NCI-H1930 (cell line): ENCODE measurements at regions not wholly inside any gene's neighbourhood (a gene's known extent, or its start where the extent isn't known, plus 50 kb on each side); places are given as distances from the start of the nearest gene placed in this dataset.

Experiments
- DNase-seq, 2 experiments: peaks; one replicate each; lab custom pipeline; 2025; lab: John Stamatoyannopoulos, UW

DNA sequence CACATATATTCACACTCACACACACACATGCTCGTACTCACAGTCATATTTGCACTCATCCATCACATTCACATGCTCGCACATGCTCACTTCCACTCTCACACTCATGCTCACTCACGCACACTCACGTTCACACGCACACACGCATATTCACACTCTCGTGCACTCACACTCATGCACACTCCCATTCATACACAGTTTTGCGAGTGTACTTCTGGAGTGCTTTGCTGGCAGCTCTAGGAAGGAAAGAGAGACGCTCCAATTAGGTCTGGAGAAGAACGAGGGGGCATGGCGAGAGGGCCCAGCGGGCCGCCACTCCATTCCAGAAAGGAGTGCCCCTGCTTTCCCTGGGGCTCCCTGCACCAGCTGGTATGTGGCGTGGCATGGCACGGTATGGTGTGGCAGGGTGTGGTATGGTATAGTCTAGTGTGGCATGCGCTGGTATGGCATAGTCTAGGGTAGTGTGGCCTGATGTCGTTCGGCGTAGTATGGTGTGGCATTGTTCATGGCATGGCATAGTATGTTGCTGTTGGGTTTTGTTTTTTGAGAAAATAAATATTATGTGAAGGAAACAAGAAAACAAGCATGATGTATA lies 216.8 kb upstream of the CDYL start:
- DNase-seq, result no peak

DNA sequence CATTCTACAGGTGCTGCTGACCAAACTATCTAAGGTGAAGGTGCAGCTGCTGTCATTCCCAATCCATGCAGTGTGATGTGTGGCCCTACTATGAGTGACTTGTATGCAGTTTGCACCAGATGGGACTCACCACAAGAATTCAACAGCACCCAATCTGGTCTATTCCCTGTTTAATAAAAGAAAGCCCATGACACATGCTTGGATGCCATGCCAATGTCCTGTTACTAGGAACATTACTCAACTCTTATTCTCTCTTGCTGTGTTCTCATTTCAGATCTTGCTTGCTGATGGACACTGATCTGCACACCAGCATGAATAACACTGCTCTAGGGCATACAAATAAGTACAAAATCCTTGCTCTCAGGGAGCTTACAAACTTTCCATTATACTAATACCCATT lies 221.6 kb upstream of the CDYL start:
- no peak for DNase-seq

DNA sequence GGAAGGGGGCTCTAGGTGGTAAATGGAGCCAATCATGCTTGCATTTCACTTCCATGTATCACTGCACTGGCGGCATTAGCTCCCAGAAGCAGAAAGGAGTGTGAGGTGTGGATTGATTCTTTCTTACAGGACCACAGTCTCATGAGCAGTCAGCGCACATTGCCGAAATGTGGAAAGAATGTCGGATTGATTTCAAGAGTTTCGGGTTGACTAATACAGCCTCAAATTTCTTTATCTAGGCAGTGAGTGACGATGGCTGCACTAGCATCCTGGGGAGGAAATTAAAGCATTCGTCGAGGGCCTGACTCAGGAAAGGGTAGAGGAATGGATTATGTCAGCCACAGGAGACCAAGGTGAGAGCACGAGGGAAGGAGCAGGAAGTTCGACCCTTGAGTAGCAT lies 222.8 kb upstream of the CDYL start:
- no peak for DNase-seq

DNA sequence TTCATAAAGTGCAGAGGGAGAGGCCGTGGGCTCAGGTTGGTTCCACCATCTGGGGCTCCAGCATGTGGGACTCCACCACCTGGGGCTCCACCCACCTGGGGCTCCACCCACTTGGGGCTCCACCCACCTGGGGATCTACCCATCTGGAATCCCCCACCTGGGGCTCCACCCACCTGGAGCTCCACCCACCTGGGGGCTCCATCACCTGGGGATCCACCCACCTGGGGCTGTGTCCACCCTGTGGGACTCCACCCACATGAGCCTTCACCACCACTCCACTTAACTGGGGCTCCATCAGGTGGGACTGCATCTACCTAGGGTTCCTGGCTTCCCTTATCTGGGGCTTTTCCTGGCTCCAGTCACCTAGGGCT lies 226.0 kb upstream of the CDYL start:
- DNase-seq, result no peak

DNA sequence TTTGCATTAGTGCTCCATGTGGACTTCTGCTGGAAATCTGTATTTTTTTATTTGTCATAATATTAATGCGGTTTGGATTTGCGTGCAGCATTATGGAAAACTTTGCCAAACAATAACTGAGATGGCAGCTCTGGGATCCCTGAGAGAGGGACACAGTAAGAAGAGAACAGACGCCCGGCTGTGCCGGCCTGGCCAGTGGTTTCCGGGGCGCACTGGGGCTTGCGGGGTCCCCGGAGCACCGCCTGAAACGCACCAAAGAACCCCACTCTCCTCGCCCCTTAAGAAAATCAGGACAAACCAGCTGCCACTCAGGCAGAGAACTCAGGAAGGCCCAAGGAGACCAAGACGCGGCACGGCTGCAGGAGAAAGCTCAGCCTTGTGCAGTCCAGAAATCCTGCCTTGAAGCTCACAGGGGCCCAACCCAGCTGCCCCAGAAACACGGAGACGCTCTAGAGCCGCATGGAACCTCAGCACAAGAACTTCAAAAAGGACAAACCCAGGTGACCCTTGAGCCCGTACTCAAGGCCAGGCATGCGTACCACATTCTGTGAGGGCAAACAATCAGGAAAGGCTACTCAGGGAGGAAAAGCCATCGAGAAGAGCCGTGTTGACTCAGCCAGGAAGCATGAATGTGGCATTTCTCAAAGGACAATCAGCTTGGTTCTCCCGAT lies 226.5 kb upstream of the CDYL start:
- DNase-seq, result no peak

DNA sequence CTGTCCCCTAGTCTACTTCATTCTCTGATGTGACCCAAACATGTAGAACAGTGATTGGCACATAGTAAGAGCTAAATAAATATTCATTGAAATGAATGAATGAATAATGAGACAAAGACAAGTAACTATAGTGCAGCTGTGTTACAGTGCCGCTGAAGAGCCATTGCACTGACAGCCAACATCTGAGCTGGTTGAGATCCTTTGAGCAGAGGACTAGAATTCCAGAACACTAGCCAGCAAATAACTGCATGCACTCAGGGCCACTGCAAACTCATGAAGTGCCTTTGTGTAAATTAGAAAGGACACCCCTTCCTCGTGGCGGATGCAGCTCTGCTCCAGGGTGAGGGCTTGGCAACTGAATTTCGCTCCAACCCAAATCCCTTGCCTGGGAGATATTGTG lies 230.3 kb upstream of the CDYL start:
- DNase-seq, result no peak

DNA sequence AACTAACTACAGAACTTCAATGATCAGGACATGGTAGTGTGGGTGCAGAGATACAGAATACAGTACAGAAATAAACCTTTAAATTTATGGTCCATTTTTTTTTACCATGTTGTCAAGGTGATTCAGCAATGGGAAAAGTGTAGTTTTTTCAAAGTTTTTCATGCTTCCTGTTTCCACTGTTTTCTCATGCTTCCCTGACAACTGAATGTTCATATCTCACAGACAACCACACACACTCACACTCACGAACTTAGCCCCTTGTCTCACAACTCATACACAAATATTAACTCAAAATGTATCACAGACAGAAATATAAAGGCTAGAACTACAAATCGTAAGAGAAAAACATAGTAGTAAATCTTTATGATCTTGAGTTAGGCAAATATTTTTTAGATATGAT lies 232.6 kb upstream of the CDYL start:
- DNase-seq, result no peak

DNA sequence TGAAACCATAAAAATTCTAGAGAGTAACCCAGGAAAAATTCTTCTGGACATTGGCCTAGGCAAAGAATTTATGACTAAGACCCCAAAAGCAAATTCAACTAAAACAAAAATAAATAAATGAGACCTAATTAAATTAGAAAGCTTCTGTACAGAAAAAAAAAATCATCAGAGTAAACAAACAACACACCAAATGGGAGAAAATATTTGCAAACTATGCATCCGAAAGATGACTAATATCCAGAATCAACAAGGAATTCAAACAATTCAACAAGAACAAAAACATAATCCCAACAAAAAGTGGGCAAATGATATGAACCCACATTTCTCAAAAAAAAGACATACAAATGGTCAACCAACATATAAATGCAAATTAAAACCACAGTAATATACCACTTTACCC lies 242.6 kb upstream of the CDYL start:
- no peak for DNase-seq

DNA sequence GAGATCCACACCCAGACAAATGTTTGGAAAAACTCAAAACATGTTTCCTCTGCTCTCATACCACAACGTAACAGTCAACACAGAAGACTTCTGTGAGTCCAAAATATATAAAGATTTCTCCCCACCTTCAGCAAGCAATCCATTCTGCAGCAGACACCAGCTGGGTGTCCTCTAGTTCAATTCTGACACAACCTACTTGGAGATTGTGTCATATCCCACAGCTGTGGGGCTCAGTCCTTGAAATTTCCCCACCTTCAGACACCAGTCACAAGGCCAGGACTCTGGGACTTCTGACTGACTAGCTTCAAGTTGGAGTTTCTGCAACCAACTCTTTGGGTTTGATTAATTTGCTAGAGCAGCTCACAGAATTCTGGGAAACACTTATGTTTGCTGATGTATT lies 244.8 kb upstream of the CDYL start:
- DNase-seq, result no peak

DNA sequence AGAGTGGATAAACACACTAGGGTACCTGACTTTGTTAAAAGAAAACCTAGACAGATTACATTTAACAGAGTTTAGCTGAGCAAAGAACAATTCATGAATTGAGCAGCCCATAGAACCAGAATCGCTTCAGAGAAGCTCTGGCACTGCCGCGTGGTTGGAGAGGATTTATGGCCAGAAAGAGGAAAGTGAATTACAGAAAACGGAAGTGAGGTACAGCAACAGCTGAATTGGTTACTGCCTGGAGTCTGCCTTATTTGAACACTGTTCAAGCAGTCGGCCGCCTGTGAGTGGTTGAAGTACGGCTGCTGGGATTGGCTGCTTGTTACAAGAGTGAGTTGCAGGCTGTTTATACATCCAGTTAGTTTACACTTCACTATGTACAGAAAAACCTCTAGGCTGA lies 253.8 kb upstream of the CDYL start:
- no peak for DNase-seq

DNA sequence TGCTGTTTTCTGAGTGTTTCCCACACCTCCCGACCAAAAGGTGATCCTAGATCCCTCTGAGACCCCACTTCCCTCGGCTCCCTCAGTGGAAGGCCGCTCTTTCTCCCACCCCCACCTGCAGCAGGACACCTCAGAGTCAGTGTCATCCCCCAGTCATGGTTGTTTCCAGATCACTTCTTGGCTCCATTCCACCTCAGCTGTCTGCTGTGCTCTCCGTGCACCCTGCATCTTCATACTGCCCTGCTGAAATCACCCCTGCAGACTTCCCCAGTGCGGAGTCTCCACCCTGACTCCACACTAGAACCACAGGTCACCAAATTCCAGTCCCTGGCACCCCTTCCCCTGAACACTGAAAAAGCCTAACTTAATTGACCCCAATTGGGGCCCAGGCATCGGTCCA lies 255.1 kb upstream of the CDYL start:
- DNase-seq, result no peak

DNA sequence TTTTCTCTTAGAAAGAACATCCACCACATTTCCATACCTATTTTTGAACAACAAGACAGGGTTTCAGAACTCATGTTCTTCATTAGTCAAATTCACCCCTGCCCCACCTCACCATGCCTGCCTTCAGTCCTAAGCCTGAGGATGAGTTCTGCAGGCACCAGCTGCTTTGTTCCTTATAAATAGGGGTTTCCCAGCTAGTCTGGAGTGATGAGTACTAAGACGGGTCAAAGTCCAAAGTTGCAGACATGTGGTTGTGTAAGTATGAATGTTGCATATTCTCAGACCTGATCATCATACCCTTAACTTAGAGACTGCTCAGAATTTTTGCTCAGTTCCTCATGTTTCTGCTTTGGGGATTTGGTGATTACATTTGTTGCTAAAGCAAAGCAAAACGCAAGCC lies 257.7 kb upstream of the CDYL start:
- no peak for DNase-seq

DNA sequence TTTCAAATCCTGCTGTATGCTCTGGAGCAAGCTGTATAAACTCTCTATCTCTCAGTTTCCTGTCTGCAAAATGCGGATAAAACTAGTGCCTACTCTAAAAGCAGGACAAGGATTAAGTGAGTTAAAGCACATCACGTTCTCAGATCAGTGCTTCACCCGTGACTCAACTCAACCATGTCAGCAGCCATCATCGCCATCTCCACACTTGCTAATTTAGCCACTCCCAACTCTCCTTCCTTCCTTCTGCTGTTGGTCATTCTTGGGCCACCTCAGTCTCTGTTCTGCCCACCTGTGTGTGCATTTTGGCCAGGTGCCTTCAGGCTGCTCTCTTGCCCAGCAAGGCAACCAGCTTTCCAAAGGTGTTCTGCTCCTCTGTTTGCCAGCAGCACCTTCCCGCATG lies 260.0 kb upstream of the CDYL start:
- no peak for DNase-seq

DNA sequence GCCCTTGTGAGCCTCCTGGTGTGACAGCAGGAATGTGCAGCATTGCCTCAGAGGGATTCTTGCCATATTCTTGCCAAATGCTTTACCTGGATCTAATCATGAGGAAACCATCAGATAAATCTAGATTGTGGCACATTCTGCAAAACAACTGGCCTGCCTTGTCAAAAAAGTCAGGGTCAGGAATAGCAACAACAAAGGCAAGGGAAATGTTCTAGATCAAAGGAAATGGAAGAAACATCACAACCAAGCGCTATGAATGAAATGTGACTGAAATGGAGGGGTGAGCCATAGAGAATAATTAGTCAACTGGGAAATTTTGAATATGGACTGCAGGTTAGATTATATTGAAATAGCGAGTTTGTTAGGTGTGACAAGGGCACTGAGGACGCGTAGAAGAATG lies 262.6 kb upstream of the CDYL start:
- DNase-seq, result no peak

DNA sequence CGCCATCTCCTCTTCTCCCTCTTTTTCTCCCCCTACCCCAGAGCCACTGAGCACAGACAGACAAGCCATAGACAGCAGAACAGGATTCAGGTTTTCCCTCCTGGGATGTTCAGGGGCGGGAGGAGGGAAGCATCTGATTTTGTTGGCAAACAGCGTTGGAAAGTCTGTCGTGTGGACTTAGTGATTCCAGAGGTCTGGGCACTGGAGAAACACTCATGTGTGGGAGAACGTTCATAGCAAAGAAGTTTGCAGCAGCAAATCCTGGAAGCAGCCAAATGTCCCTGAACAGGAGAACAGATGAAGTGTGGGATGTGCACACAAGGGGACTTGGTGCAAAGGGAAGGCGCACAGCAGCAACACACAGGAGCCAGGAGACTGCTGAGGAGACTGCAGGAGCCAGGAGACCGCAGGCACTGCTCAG lies 264.1 kb upstream of the CDYL start:
- no peak for DNase-seq

DNA sequence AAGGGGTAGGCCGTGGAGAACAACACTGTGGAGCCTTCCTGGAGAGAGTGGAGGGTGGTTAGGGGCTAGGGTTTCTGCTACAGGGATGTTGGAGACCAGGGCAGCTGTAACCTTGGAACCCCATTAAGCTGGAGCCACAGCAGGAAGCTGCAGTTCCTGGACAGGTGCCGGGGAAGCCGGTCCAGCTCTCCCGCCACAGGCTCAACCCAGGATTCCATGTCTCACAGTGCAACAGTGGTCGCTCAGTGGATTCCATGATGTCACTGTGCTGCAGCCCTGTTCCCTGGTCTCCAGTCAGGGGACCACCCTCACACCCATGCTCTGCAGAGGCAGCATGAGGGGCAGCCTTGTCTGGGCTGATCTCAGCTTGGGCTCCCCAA lies 264.6 kb upstream of the CDYL start:
- DNase-seq, result no peak

DNA sequence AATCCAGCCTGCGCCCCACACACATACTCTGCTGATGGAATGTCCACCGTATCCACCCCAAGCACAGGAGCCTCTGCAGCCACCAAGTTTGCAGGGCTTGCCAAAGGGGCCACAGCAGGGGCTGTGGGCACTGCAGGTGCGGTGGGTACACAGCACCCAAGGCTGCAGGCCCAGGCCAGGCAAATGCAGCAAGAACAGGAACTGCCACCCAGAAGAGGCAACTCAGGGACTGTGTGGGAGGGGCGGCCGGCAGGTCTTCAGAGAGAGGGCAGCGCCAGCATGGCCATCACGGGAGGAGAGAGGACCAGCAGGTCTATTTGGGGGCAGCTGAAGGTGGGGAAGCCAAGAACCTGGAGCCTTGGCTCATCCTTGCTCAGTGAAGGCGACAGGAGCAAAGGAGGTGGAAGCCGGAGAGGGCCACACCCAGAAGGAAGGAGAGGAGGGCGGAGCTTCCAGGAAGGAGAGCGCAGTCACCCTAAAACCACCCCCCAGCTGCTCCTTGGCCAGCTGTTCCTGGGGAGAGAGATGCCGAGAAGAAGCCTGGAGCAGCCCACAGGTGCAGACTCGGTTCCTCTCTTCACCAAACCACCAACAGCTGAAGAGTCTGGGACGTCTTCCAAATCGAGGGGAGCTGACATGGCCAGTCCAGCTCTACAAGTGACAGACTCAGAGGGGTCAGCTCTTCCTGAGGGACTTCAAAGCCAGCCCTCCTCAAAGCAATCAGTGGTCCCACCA lies 265.1 kb upstream of the CDYL start:
- no peak for DNase-seq

DNA sequence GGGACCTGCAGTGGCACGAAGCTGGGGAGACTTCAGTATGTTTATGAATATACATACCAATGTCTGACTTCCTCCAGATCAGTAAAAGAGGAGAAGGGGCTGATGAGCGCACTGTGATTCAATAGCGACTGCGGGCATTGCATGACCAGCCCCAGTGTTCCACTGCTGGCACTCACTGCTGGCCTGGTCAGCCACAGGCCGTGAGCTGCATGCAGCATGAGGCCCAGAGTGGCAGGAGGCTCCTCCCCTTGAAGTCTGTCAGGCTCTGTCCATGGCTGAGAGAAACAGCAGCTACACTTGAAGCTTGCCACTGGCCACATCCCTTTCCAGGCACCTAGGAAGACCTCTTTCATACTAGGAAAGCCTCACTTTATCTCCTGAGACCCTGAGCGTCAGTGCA lies 265.9 kb upstream of the CDYL start:
- DNase-seq, result no peak

DNA sequence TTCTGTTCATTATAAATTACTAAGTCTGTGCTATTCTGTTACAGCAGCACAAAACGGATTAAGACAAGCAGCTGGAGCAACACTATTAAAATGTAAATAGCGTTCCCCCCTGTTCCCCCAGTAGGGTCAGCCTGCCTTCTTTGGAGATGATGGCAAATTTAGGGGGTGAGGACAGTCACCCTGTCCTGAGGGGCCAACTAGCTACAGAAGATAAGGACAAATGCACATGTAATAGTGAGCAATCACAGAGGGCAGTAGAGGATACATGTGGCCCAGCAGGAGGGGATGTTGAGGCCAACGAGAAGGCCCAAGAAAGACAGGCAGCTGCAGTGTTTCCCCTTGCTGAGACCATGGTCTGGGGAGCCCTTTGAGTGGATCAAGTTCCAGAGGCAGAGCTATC lies 266.7 kb upstream of the CDYL start:
- DNase-seq, result no peak

DNA sequence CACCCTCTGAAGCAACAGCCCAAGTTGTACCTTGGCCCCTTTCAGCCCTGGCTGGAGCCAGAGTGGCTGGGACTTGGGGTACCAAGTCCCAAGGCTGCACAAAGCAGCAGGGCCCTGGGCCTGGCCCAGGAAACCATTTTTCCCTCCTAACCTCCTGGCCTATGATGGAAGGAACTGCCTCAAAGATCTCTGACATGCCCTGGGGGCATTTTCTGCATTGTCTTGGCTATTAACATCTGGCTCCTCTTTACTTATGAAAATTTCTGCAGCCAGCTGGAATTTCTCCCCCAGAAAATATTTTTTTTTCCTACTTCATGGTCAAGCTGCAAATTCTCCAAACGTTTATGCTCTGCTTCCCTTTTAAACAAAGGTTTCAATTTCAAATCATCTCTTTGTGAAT lies 269.4 kb upstream of the CDYL start:
- DNase-seq, result no peak

DNA sequence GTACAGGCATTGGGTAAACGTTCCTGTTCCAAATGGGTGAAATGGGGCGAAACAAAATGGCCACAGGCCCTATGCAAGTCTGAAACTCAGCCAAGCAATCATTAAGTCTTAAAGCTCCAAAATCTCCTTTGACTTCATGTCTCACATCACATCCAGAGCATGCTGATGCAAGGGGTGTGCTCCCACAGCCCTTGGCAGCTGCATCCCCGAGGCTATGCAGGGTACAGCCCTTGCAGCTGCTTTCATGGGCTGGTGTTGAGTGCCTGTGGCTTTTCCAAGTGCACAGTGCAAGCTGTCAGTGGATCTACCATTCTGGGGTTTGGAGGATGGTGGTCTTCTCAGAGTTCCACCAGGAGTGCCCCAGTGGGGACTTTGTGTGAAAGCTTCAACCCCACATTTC lies 270.0 kb upstream of the CDYL start:
- no peak for DNase-seq

DNA sequence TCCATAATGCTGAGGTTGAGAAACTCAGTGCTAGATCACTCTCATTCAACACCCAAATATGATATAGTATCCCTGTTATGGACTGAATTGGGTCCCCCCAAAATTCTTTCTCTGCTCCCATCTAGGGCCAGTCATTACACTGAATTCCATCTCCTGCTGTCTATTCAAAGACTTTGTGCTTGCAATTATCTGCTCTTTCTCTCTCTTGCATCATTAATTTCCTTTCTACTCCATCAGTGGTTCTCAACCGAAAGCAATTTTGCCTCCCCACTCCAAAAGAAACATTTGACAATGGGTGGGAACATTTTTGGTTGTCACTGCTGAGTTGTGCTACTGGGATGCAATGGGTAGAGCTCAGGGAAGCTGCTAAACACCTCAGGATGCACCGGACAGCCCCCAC lies 271.5 kb upstream of the CDYL start:
- DNase-seq, result no peak

DNA sequence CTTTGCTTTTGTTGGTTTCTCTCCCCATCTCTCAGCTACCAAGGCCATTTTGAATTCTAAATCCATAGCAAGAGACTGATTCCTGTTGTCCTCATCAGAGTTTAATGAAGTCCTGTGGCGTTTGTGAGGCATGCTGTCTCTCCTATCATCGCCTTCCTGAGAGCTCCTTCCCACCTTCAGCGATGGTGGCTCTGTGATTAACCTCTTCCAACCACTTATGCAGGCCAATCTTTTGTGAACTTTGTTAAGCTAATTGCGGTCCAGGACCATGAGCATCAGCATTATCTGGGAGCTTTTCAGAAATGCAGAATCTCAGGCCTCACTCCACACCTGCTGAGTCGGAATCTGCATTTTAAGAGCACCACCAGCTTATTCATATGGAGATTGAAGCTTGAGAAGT lies 272.5 kb upstream of the CDYL start:
- no peak for DNase-seq

DNA sequence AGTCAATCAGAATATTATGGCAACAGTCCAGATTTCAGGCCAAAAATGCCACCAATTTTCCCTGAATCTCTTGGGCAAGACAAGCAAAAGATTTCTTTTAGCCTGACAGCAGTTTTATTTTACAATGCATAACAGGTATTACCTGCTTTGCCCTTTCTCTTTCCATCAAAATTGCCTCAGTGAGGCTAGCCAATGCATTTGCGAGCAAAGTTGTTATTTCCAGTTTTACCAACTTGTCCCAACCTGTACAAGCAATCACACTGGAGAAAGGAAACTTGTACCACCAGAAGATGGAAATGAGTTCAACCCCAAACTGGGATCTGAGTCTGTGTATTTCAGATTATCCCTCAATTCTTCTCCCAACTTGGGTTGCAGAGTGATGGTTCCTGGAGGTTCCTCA lies 279.9 kb upstream of the CDYL start:
- DNase-seq, result no peak
